SK-N-SH (cell line): ENCODE measurements at regions not wholly inside any gene's neighbourhood (a gene's known extent, or its start where the extent isn't known, plus 50 kb on each side); places are given as distances from the start of the nearest gene placed in this dataset.

ENCODE experiments used
- CTCF ChIA-PET: fragments of 300-600, 350-600 bp; formaldehyde crosslinking; extraction: SDS; loops from one replicate; lab custom pipeline; 2021; lab: Yijun Ruan, JAX
- POLR2A ChIA-PET: fragments of 350-600 bp; sonication (Branson Sonifier 250); formaldehyde crosslinking; extraction: SDS; loops from one replicate; lab custom pipeline; 2020; ENCODE audit warnings: antibody characterized with exemption, inconsistent platforms; lab: Yijun Ruan, JAX
- DNase-seq: peaks from one replicate; pipeline ENCODE4 v3.0.0; 2012
- H2AFZ ChIP-seq: fragments of 200-600 bp; sonication (generic); 2 replicates; pipeline ENCODE4 v1.8.1; 2016; ENCODE audit warnings: antibody characterized with exemption, mild to moderate bottlenecking, low read depth
- H3F3A ChIP-seq: fragments of 200-600 bp; sonication (generic); replicated peaks from 2 replicates; pipeline ENCODE3; 2016; ENCODE audit warnings: antibody characterized with exemption, mild to moderate bottlenecking; ENCODE audit not compliant: insufficient read depth
- H3K27ac ChIP-seq, 2 experiments: fragments of 200-500 bp in 1 of 2; fragments of 200-600 bp in 1 of 2; sonication (Bioruptor generic) in 1 of 2; sonication (generic), shearing (Covaris generic) in 1 of 2; 2 replicates each; pipeline versions ENCODE4 v1.5.1 to v1.6.1; 2014 to 2016; ENCODE audit warnings: low read depth in 2 of 2, inconsistent platforms in 1 of 2, low read length in 1 of 2, mild to moderate bottlenecking in 1 of 2, mixed read lengths in 1 of 2
- H3K27me3 ChIP-seq: fragments of 200-600 bp; sonication (generic), shearing (Covaris generic); 2 replicates; pipeline ENCODE4 v1.6.1; 2016; ENCODE audit warnings: mixed run types; ENCODE audit not compliant: insufficient read depth
- H3K36me3 ChIP-seq, 2 experiments: fragments of 200-500 bp in 1 of 2; fragments of 200-600 bp in 1 of 2; sonication (Bioruptor generic) in 1 of 2; sonication (generic) in 1 of 2; replicated peaks in 1 of 2; 2 replicates each; pipeline versions ENCODE3 to v1.5.1; 2014 to 2016; ENCODE audit warnings: low read length in 1 of 2, mild to moderate bottlenecking in 1 of 2; ENCODE audit not compliant: insufficient read depth in 2 of 2, control insufficient read depth in 1 of 2
- H3K4me1 ChIP-seq, 2 experiments: fragments of 200-500 bp in 1 of 2; fragments of 200-600 bp in 1 of 2; sonication (Bioruptor generic) in 1 of 2; sonication (generic), shearing (Covaris generic) in 1 of 2; 2 replicates each; pipeline versions ENCODE4 v1.5.1 to v1.6.1; 2014 to 2016; ENCODE audit warnings: low read depth in 1 of 2, low read length in 1 of 2, mixed run types in 1 of 2; ENCODE audit not compliant: insufficient read depth in 2 of 2, control insufficient read depth in 1 of 2
- H3K4me2 ChIP-seq: fragments of 200-600 bp; sonication (generic), shearing (Covaris generic); 2 replicates; pipeline ENCODE4 v1.6.1; 2017; ENCODE audit warnings: mixed run types
- H3K4me3 ChIP-seq, 2 experiments: fragments of 200-500 bp in 1 of 2; fragments of 200-600 bp in 1 of 2; sonication (Bioruptor generic) in 1 of 2; sonication (generic), shearing (Covaris generic) in 1 of 2; 2 replicates each; pipeline versions ENCODE4 v1.5.1 to v1.8.1; 2014 to 2016; ENCODE audit warnings: low read depth in 2 of 2, inconsistent platforms in 1 of 2, low read length in 1 of 2, mild to moderate bottlenecking in 1 of 2, mixed read lengths in 1 of 2, moderate library complexity in 1 of 2
- H3K79me2 ChIP-seq: fragments of 200-600 bp; sonication (generic); 2 replicates; pipeline ENCODE4 v1.8.1; 2017; ENCODE audit warnings: mild to moderate bottlenecking; ENCODE audit not compliant: insufficient read depth
- H3K9ac ChIP-seq: fragments of 200-600 bp; sonication (generic); 2 replicates; pipeline ENCODE4 v1.6.1; 2017; ENCODE audit warnings: mixed run types
- H3K9me2 ChIP-seq: fragments of 200-600 bp; sonication (generic); 2 replicates; pipeline ENCODE4 v1.6.1; 2017; ENCODE audit warnings: mixed run types
- H3K9me3 ChIP-seq: fragments of 200-600 bp; sonication (generic); 2 replicates; pipeline ENCODE4 v1.6.1; 2017; ENCODE audit warnings: mixed run types, mild to moderate bottlenecking, moderate library complexity
- H4K20me1 ChIP-seq: fragments of 200-600 bp; sonication (generic); 2 replicates; pipeline ENCODE4 v1.6.1; 2017; ENCODE audit warnings: mild to moderate bottlenecking, mixed run types; ENCODE audit not compliant: insufficient read depth
- CHD2 ChIP-seq: fragments of 150-350 bp; IDR thresholded peaks from 2 replicates; pipeline ENCODE4 v1.6.1; 2018; ENCODE audit warnings: low read length; ENCODE audit not compliant: partially characterized antibody
- CTCF ChIP-seq: fragments of 200-600 bp; sonication (generic); IDR thresholded peaks from 2 replicates; pipeline ENCODE4 v1.6.1; 2017; ENCODE audit warnings: antibody characterized with exemption, mild to moderate bottlenecking, moderate library complexity
- EP300 ChIP-seq, 2 experiments: IDR thresholded peaks; 2 replicates each; pipeline versions ENCODE4 v1.4.0 to v1.6.1; 2012; ENCODE audit warnings: borderline replicate concordance in 1 of 2, low read depth in 1 of 2, low read length in 1 of 2
- FOXJ3 ChIP-seq: sonication (generic); formaldehyde crosslinking; IDR thresholded peaks from 2 replicates; pipeline ENCODE4 v1.5.1; 2020; ENCODE audit warnings: mild to moderate bottlenecking, missing genetic modification reagents
- FOXM1 ChIP-seq: IDR thresholded peaks from 2 replicates; pipeline ENCODE4 v1.4.0; 2012; ENCODE audit warnings: low read depth, mild to moderate bottlenecking
- GABPA ChIP-seq: IDR thresholded peaks from 2 replicates; pipeline ENCODE4 v1.4.0; 2012; ENCODE audit warnings: low read depth, mild to moderate bottlenecking
- GATA2 ChIP-seq: sonication (generic); formaldehyde crosslinking; IDR thresholded peaks from 2 replicates; pipeline ENCODE4 v1.5.0; 2020; ENCODE audit warnings: mild to moderate bottlenecking, missing genetic modification reagents
- MAX ChIP-seq: IDR thresholded peaks from 2 replicates; pipeline ENCODE4 v1.4.0; 2012; ENCODE audit warnings: low read depth
- MEF2A ChIP-seq: IDR thresholded peaks from 2 replicates; pipeline ENCODE4 v1.4.0; 2012; ENCODE audit warnings: low read depth, borderline replicate concordance
- MXI1 ChIP-seq: IDR thresholded peaks from 2 replicates; pipeline ENCODE4 v1.6.1; 2012; ENCODE audit warnings: mild to moderate bottlenecking, low read depth, low read length, improper control_type of control experiment
- NFIC ChIP-seq: IDR thresholded peaks from 2 replicates; pipeline ENCODE4 v1.4.0; 2012; ENCODE audit warnings: borderline replicate concordance
- NRF1 ChIP-seq: IDR thresholded peaks from 2 replicates; pipeline ENCODE4 v1.6.1; 2012; ENCODE audit warnings: low read depth, mild to moderate bottlenecking, low read length
- RCOR1 ChIP-seq: fragments of 150-350 bp; IDR thresholded peaks from 2 replicates; pipeline ENCODE4 v1.6.1; 2017; ENCODE audit warnings: antibody characterized with exemption, low read length
- RFX5 ChIP-seq: IDR thresholded peaks from 2 replicates; pipeline ENCODE4 v1.6.1; 2012; ENCODE audit warnings: mild to moderate bottlenecking, improper control_type of control experiment, low read length
- RXRA ChIP-seq: IDR thresholded peaks from 2 replicates; pipeline ENCODE4 v1.4.0; 2012; ENCODE audit warnings: low read depth, mild to moderate bottlenecking, borderline replicate concordance
- SIN3A ChIP-seq: IDR thresholded peaks from 2 replicates; pipeline ENCODE4 v1.6.1; 2012; ENCODE audit warnings: low read depth, mild to moderate bottlenecking, low read length, moderate library complexity, borderline replicate concordance
- TCF12 ChIP-seq: IDR thresholded peaks from 2 replicates; pipeline ENCODE4 v1.4.0; 2012
- YY1 ChIP-seq: IDR thresholded peaks from 2 replicates; pipeline ENCODE4 v1.4.0; 2012; ENCODE audit warnings: low read depth, mild to moderate bottlenecking
- WGBS: methylation state at CpG from one replicate; pipeline ENCODE4 v1.1.6; 2017; ENCODE audit warnings: low lambda C conversion rate; 5-methylcytosine and 5-hydroxymethylcytosine counted together

- no peak overlapping the region for H2AFZ ChIP-seq
- no peaks in the 10 kb centered on the region for H3F3A ChIP-seq
- no peaks in the 10 kb centered on the region; the same call in 1 of the 2 replicates for H3K27me3 ChIP-seq
- CTCF ChIA-PET, result interaction anchor here (1.2 to 5.6 kb wide), 3 partner anchors 11 to 46 kb away, joined by 3 to 27 read pairs (median 8); no protein-coding TSS in a partner anchor
- H3K9ac ChIP-seq, result no peak overlapping the region
- H3K4me3 ChIP-seq, result no peak overlapping the region
- H3K9me3 ChIP-seq, result no peaks in the 10 kb centered on the region
- H3K4me1 ChIP-seq, result no peaks in the 10 kb centered on the region
- no peaks in the 10 kb centered on the region for H4K20me1 ChIP-seq
- no peak for DNase-seq
- H3K79me2 ChIP-seq, result no peaks in the 10 kb centered on the region
- no peaks in the 10 kb centered on the region for H3K36me3 ChIP-seq
- no peaks in the 10 kb centered on the region for H3K9me2 ChIP-seq
- H3K27ac ChIP-seq, result no peak overlapping the region
- 42% methylated on average over 2 of the region's 2 CpGs for WGBS
- POLR2A ChIA-PET, result no interaction called here
- no peak overlapping the region for H3K4me2 ChIP-seq
- TF ChIP-seq TCF12, result no peak
- TF ChIP-seq RCOR1, result no peak
- TF ChIP-seq MAX, result no peak
- TF ChIP-seq NFIC, result no peak
- no peak for TF ChIP-seq MEF2A
- TF ChIP-seq FOXM1, result no peak
- TF ChIP-seq MXI1, result no peak
- TF ChIP-seq RXRA, result no peak
- TF ChIP-seq NRF1, result no peak
- no peak for TF ChIP-seq GATA2
- no peak for TF ChIP-seq FOXJ3 (CRISPR knock-in tag)
- no peak for TF ChIP-seq YY1
- no peak for TF ChIP-seq CTCF
- TF ChIP-seq SIN3A, result no peak
- no peak for TF ChIP-seq RFX5
Observed at GRCh38 chr22:22742641-22743040, 98.2 kb downstream of the GGTLC2 start.

GRCh38 chr22:22743128-22743760 lies 98.8 kb downstream of the GGTLC2 start:
- no peaks in the 10 kb centered on the region for H3K79me2 ChIP-seq
- H2AFZ ChIP-seq, result no peak overlapping the region
- ChIA-PET CTCF (interaction anchor here (1.2 to 5.6 kb wide), 2 partner anchors 10 to 34 kb away, joined by 3 to 27 read pairs; no protein-coding TSS in a partner anchor), POLR2A (no interaction called here)
- no peak overlapping the region for H3K4me2 ChIP-seq
- H4K20me1 ChIP-seq, result no peaks in the 10 kb centered on the region
- H3K36me3 ChIP-seq, result no peaks in the 10 kb centered on the region
- no peak for DNase-seq
- H3K4me1 ChIP-seq, result no peaks in the 10 kb centered on the region
- H3K9me2 ChIP-seq, result no peaks in the 10 kb centered on the region
- no peak overlapping the region for H3K9ac ChIP-seq
- no peaks in the 10 kb centered on the region for H3K9me3 ChIP-seq
- H3K27ac ChIP-seq, result no peak overlapping the region
- H3F3A ChIP-seq, result no peaks in the 10 kb centered on the region
- TF ChIP-seq GABPA (no peak), CHD2 (no peak), EP300 (IDR thresholded peaks at IDR 0.05; ENCODE audit: borderline replicate concordance in 1 of 2, low read depth in 1 of 2, low read length in 1 of 2) (no peak), NFIC (no peak), MAX (no peak)
- WGBS, result 5% methylated on average over 3 of the region's 3 CpGs
- H3K27me3 ChIP-seq, result no peaks in the 10 kb centered on the region; the same call in 1 of the 2 replicates
- no peak overlapping the region for H3K4me3 ChIP-seq
